ENCODE measurements at regions not wholly inside any gene's neighbourhood (a gene's known extent, or its start where the extent isn't known, plus 50 kb on each side); places are given as distances from the start of the nearest gene placed in this dataset.

- DNase-seq (ENCODE audit: low spot score) = no peak
Measured at GRCh38 chr1:189463166-189463565, 1014.5 kb downstream of the BRINP3 start.

DNA sequence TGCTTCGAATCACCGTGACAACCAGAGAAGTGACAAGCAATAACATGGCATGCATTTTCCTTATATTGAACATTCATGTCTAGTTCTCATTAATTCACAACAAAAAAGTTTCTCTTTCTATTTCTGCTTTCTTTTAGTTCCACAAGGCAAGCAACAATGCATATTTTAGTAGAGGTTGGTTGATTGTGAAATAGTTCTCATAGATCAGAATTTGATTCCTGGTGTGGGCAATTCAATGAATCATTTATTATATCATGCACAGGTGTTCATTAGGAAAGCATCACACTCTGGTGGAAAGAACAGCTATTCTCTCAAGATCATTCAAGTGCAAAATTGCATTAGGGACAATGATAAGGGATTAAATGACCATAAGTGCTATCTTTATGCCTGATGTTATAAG, 980.9 kb downstream of the BRINP3 start:
- DNase-seq (ENCODE audit: low spot score) = no peak

GRCh38 chr1:189499736-189500135, 977.9 kb downstream of the BRINP3 start:
- DNase-seq (ENCODE audit: low spot score) = no peak

- no peak for DNase-seq (ENCODE audit: low spot score)
Measured at GRCh38 chr1:189500778-189501177, 976.9 kb downstream of the BRINP3 start.

DNA sequence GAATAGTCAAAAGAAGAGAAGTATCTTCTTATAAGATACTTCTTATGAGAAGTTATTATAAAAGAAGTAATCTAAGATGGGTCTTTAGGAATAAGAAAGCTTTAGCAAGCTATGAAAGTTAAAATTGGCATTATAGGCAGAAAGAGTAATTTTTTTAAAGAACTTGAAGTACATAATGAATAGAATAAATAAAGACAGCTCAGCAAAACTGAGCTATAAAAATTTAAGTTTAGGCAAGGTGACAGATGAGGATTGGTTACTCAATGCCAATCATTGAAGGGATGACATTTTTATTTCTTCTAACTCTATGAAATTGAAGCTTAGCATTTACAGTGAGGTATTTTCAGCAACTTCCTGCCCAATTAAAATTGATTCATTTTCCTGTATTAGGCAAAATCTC, 966.8 kb downstream of the BRINP3 start:
- DNase-seq (ENCODE audit: low spot score) = no peak

- DNase-seq (ENCODE audit: low spot score) = no peak
Measured at GRCh38 chr1:189513091-189513490, 964.6 kb downstream of the BRINP3 start.

DNA sequence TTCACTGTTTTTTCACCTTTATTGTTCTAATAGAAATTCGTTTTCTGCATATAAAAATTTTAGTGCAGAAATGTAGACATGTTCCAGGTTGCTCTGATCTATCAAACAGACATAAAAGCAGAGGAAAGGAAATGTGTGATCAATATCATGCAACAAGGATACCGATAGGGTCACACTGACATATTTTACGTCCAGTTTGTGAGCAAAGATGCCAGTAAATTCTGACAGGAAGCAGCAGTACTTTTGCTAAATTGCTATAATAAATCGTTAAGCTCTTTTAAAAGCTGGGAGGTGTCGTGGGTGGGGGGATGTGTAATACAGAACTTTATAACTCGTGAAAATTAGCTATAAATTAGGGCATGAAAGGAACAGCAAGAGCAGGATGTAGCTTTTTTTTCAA, 955.2 kb downstream of the BRINP3 start:
- DNase-seq (ENCODE audit: low spot score) = no peak

DNA sequence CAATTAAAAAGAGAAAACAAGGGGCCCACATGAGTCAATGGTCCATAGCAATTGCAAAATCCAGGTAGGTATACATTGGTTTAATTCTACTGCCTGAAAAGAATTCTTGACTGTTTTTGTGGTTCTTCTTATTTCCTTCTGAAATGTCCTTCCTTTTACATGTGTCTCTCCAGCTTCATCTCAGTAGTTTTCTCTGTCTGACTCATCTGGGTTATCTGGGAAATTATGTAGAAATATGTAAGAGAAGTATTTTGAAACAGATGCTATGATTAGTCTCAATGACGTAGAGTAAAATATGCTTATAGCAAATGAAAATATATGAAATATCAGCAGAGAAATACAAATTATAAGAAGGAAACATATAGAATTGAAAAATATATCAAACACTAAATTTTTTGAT, 953.2 kb downstream of the BRINP3 start:
- no peak for DNase-seq (ENCODE audit: low spot score)

DNA sequence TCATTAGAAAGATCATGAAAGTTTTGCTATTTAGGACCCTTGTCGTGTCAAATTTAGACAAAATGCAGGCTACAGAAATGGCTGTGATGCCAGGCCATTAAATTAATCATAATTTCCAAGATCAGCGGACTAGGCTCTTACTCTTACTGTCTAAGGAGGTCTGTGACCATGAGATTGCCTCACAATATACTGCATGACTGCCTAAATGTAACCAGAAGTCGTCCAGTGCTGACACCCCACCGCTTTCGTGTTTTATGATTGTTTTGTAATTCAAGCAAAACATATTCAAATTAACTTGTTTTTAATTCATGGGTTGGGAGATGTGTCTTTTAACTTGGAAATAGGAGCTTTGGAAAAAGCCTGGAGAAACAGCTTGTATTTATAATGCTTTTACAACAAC, 947.5 kb downstream of the BRINP3 start:
- peak; percentile 18 for DNase-seq (ENCODE audit: low spot score)

GRCh38 chr1:189538271-189538670, 939.4 kb downstream of the BRINP3 start:
- no peak for DNase-seq (ENCODE audit: low spot score)

- DNase-seq (ENCODE audit: low spot score) = no peak
Measured at GRCh38 chr1:189550498-189550897, 927.2 kb downstream of the BRINP3 start.

- DNase-seq (ENCODE audit: low spot score) = no peak
Measured at GRCh38 chr1:189563784-189564183, 913.9 kb downstream of the BRINP3 start.

- no peak for DNase-seq (ENCODE audit: low spot score)
Measured at GRCh38 chr1:189567890-189568289, 909.8 kb downstream of the BRINP3 start.

- no peak for DNase-seq (ENCODE audit: low spot score)
Measured at GRCh38 chr1:189596197-189596596, 881.5 kb downstream of the BRINP3 start.

DNA sequence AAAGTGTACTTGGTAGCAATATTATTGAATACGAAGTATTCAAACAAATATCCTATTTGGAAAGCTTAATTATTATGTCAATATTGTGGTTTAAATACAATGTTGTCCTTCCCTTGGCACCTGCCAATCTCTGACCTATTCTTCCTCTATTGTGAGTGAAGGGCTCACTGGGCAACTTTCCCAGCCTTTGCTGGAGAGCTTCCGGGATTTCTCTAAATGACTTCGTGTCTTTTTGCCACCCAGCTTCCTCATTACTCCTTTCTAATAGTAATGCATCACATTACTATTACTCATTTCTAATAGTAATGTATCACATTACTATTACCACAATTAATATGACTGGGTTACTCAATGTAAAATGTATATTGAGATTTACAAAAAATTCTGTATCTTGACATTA, 880.6 kb downstream of the BRINP3 start:
- DNase-seq (ENCODE audit: low spot score) = no peak

GRCh38 chr1:189605226-189605625, 872.4 kb downstream of the BRINP3 start:
- DNase-seq (ENCODE audit: low spot score) = no peak

DNA sequence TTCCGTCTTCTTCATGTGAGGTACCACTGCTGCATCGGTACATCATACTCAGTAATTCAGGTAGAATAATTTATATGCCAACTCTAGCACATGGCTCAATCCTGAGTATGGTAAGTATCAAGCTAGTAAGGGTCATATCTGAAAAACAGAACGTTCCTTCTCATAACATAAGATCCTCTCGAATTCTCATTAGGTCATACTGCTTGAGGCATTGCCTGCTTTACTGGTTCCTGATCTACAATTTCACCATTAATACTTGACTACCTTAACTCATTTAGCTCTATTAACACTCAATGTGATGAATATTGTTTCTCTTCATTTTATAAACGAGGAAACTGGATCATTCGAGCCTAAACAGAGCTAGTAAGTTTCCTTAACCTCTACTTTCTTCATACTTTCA, 871.6 kb downstream of the BRINP3 start:
- DNase-seq (ENCODE audit: low spot score) = no peak

DNA sequence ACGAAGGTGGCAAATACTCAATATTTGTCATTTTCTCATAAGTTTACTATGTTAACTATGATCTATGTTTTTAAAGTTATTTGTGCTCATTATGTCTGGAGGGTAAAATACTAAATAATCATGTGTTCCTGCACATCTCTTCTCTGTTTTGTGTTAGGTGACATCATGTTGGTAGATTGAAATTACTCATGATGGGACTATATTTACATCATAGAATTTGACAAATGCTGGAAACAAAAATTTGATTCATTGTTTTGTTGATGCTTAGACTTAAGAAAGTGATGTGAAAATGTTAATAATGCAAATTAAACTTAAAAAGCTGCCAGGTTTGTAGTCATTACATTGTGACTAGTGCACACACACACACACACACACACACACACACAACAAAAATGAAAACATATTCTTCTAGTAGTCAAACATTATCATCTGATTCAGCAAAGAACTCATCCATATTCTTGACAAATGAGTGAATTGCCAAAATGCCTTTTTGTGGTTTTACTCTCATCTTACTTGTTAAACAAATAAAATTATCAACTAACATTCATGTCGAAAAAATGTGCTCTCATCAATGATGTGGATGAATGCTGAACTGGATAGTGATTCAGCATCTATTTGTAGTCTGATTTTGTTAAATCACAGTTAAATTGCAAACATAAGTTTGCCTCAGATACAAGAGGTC, 870.7 kb downstream of the BRINP3 start:
- no peak for DNase-seq (ENCODE audit: low spot score)

- no peak for DNase-seq (ENCODE audit: low spot score)
Measured at GRCh38 chr1:189607477-189608096, 870.1 kb downstream of the BRINP3 start.

DNA sequence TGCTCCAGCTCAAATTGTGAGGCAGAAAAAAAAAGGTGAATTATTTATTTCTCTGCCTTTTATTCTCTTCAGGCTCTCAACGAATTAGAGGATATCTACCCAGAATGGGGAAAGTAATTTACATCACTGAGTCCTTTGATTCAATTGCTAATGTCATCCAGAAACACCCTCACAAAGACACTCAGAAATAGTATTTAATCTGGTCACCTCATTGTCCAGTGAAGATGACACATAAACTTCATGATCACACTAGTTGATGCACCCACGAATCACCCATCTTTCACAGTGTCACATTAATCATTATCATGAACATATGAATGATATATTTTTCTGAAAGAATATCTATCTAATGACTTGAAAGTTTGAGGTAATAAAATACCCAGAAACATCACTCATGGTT, 868.5 kb downstream of the BRINP3 start:
- no peak for DNase-seq (ENCODE audit: low spot score)

DNA sequence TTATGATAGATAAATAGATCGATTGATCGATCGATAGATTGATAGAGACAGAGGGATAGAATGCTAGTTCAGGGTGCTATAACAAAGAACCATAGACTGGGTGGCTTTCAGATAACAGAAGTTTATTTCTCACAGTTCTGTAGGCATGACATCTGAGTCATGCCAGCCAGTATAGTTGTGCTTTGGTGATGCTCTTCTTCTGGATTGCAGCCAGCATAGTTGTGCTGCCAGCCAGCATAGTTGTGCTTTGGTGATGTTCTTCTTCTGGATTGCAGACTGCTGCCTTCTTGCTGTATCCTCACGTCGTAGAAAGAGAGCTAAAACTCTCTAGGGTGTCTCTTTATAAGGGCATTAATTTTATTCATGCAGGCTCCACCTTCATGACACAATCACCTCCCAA, 860.8 kb downstream of the BRINP3 start:
- DNase-seq (ENCODE audit: low spot score) = no peak

DNA sequence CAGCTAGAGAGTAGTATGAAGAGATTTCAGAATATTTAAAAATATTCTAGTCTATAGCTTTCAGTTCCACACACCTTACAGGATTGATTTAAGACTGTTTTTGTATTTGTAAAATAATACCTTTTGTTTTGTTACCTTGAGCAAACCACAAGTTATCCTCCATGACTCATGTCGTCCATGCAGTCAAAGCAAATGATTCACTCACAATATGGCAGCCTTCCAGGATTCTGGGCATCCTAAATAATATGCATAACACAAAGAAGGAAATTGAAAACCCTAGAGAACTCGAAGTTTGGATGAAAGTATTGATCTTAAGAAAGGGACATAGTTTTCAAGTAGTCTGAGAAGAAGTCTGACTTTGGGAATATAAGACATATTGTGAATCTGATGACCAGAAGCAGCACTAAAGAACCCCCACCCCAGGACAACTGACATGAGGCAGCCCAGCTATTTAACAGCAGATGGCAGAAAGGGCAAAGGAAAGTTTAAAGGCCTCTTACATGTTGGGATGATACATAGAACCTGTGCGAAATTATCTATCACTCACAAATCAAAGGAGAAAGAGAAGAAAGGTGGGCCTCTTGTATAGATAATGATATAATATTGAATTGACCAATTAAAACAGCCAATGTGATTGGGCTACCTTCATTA, 857.9 kb downstream of the BRINP3 start:
- DNase-seq (ENCODE audit: low spot score) = no peak

GRCh38 chr1:189620471-189620870, 857.2 kb downstream of the BRINP3 start:
- DNase-seq (ENCODE audit: low spot score) = no peak

All from SK-N-DZ (cell line).